Mesothelial cell of epicardium (in vitro differentiated cells): ENCODE measurements at regions not wholly inside any gene's neighbourhood (a gene's known extent, or its start where the extent isn't known, plus 50 kb on each side); places are given as distances from the start of the nearest gene placed in this dataset.

Source experiments
- DNase-seq, 2 experiments: peaks; one replicate each; pipeline ENCODE4 v3.0.0; 2021; ENCODE audit warnings: low spot score in 2 of 2; ENCODE audit not compliant: unreplicated experiment in 2 of 2
- H3K27ac Mint-ChIP-seq: 2 replicates; pipeline ENCODE4 v1.8.0; 2021; ENCODE audit warnings: mixed read lengths
- H3K27me3 Mint-ChIP-seq: 2 replicates; pipeline ENCODE4 v1.8.0; 2021; ENCODE audit warnings: low read depth, mixed read lengths
- H3K36me3 Mint-ChIP-seq: 2 replicates; pipeline ENCODE4 v1.8.0; 2021; ENCODE audit warnings: mixed read lengths
- H3K4me1 Mint-ChIP-seq: 2 replicates; pipeline ENCODE4 v1.8.0; 2021; ENCODE audit warnings: mixed read lengths
- H3K4me3 Mint-ChIP-seq: 2 replicates; pipeline ENCODE4 v1.8.0; 2021; ENCODE audit warnings: mild to moderate bottlenecking, moderate library complexity, mixed read lengths
- H3K9me3 Mint-ChIP-seq: 2 replicates; pipeline ENCODE4 v1.8.0; 2021; ENCODE audit warnings: mixed read lengths
- TF ChIP-seq, protein P1 (sequence below): fragments of 200-600 bp; sonication (generic); IDR thresholded peaks from one replicate; pipeline ENCODE4 v1.5.0; 2021; ENCODE audit warnings: antibody characterized with exemption; ENCODE audit not compliant: unreplicated experiment

DNA sequence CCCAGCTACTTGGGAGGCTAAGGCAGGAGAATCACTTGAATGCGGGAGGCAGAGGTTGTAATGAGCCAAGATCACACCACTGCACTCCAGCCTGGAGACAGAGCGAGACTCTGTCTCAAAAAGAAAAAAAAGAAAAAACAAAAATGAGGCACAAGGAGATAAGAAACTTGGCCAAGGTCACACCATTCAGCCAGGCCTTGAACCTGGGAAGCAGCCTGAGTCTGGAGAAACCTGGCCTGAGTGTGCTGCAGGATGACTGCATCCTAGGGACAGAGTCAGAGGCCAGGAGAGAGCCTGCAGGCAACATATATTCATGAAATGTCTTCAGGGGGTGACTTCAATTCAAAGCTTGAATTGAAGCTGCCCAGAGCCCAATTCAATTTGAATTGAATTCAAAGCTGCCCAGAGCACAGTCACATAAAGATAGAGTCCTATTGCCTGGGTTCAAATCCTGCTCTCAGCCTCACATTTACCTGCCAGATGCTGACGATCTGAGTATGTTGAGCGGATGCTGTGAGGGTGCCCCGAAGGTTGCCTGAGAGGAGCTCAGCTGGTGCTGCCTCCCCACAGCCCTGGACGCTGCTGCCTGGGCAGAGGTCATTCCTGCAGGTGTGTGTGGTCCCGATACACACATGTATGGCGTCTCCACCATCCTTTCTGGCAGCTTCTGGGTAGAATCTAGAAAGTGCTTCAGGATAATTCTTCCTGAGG lies 307.7 kb downstream of the AJAP1 start:
- no peak overlapping the region for H3K4me3 Mint-ChIP-seq
- TF ChIP-seq, protein P1, sequence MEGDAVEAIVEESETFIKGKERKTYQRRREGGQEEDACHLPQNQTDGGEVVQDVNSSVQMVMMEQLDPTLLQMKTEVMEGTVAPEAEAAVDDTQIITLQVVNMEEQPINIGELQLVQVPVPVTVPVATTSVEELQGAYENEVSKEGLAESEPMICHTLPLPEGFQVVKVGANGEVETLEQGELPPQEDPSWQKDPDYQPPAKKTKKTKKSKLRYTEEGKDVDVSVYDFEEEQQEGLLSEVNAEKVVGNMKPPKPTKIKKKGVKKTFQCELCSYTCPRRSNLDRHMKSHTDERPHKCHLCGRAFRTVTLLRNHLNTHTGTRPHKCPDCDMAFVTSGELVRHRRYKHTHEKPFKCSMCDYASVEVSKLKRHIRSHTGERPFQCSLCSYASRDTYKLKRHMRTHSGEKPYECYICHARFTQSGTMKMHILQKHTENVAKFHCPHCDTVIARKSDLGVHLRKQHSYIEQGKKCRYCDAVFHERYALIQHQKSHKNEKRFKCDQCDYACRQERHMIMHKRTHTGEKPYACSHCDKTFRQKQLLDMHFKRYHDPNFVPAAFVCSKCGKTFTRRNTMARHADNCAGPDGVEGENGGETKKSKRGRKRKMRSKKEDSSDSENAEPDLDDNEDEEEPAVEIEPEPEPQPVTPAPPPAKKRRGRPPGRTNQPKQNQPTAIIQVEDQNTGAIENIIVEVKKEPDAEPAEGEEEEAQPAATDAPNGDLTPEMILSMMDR: no peak
- no peak overlapping the region for H3K27ac Mint-ChIP-seq
- no peaks in the 10 kb centered on the region for H3K4me1 Mint-ChIP-seq
- no peak for DNase-seq
- H3K36me3 Mint-ChIP-seq: no peaks in the 10 kb centered on the region
- H3K9me3 Mint-ChIP-seq: no peaks in the 10 kb centered on the region
- H3K27me3 Mint-ChIP-seq: peaks cover 52% of the 10 kb centered on the region

DNA sequence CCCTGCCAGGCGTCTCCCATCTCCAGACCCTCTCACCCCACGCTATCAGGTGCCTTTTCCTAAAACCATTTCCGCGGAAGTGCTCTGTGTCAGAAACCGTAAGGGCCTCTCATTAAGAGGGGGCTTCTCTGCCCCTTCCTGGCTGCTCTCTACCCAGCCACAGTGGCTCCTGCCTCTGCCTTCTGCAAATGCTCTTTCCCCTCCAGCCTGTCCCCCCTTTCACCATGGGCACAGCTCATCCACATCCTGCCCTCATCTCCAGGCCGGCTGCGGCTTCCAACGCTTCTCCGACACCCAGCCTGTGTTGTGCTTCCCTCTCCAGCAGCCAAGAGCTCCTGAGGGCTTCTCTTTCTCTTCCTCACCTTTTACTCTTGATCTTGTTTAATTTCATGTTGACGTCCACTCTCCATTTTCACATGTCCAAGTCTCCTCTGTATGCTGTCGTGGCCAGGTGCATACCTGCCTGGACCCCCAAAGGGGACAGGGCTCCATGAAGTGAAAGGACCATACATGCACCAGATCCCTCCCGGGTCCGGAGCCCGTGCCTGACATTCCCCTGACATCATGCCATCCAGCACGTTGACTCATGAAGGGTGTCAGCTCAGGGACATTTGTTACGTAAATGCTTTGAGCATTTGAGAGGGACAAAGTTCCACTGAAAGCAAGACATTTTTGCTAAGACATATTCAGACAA lies 306.5 kb downstream of the AJAP1 start:
- TF ChIP-seq, protein P1: no peak
- no peak overlapping the region for H3K27ac Mint-ChIP-seq
- no peak overlapping the region for H3K4me3 Mint-ChIP-seq
- peaks cover 44% of the 10 kb centered on the region for H3K27me3 Mint-ChIP-seq
- H3K36me3 Mint-ChIP-seq: no peaks in the 10 kb centered on the region
- peaks cover 3% of the 10 kb centered on the region for H3K9me3 Mint-ChIP-seq
- no peaks in the 10 kb centered on the region for H3K4me1 Mint-ChIP-seq
- DNase-seq: no peak

- TF ChIP-seq, protein P1: no peak
- DNase-seq: no peak
- Mint-ChIP-seq H3K4me1 (no peaks in the 10 kb centered on the region), H3K36me3 (no peaks in the 10 kb centered on the region), H3K27ac (no peak overlapping the region), H3K4me3 (no peak overlapping the region), H3K27me3 (peaks cover 38% of the 10 kb centered on the region), H3K9me3 (peaks cover 3% of the 10 kb centered on the region)
Measured at GRCh38 chr1:4960336-4960735, 305.9 kb downstream of the AJAP1 start.

DNA sequence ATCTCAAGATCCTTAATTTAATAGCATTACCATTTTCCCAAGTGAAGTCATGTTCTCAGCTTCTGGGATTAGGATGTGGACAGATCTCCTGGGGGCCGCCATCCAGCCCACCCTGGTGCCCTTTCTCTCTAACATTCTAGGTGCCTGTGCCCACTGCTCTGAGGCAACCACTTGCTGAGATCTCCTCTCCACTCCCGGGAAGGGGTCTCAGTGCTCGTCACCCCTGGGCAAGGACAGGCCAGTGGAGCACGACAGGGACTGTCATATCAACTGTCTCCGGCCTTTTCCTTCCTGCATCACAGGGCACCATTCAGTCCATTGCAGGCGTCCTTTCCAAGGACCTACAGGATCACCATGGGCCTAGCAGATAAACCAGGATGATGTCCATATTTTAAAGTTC lies 304.8 kb downstream of the AJAP1 start:
- TF ChIP-seq, protein P1: no peak
- peaks cover 28% of the 10 kb centered on the region for H3K27me3 Mint-ChIP-seq
- no peaks in the 10 kb centered on the region for H3K4me1 Mint-ChIP-seq
- no peaks in the 10 kb centered on the region for H3K36me3 Mint-ChIP-seq
- H3K27ac Mint-ChIP-seq: no peak overlapping the region
- peaks cover 7% of the 10 kb centered on the region for H3K9me3 Mint-ChIP-seq
- H3K4me3 Mint-ChIP-seq: no peak overlapping the region
- DNase-seq: no peak

DNA sequence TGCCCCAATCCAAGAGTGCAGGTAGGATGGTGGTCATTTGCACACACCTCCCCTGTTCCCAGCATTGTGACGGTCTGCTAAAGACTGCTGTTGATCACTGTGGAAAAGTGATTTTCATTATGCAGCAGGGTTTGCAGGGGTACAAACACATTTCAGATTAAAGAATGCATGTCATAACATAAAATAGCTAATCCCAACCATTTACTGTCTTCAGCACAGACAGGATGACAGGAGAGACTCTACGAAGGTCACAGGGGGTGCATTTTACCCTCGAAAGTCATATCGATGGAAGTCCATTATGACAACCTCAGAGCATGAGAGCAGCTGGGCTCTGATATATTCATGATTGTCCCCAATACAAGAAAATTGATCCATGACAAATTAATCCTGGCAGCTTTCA lies 302.6 kb downstream of the AJAP1 start:
- peaks cover 10% of the 10 kb centered on the region for H3K27me3 Mint-ChIP-seq
- TF ChIP-seq, protein P1: no peak
- no peak overlapping the region for H3K27ac Mint-ChIP-seq
- H3K36me3 Mint-ChIP-seq: no peaks in the 10 kb centered on the region
- no peak overlapping the region for H3K4me3 Mint-ChIP-seq
- peaks cover 29% of the 10 kb centered on the region for H3K9me3 Mint-ChIP-seq
- no peaks in the 10 kb centered on the region for H3K4me1 Mint-ChIP-seq
- DNase-seq: no peak
